ENCODE measurements at regions not wholly inside any gene's neighbourhood (a gene's known extent, or its start where the extent isn't known, plus 50 kb on each side); places are given as distances from the start of the nearest gene placed in this dataset.

GRCh38 chr2:195425328-195425727 is 231.7 kb upstream of the SLC39A10 start:
- H3K4me3 ChIP-seq (ENCODE audit: low read depth, low read length) = no peak overlapping the region
- TF ChIP-seq CTCF (IDR thresholded peaks at IDR 0.05; ENCODE audit: insufficient read depth, low read depth, low read length) = no peak
- DNase-seq (ENCODE audit: low read depth) = no peak

DNA sequence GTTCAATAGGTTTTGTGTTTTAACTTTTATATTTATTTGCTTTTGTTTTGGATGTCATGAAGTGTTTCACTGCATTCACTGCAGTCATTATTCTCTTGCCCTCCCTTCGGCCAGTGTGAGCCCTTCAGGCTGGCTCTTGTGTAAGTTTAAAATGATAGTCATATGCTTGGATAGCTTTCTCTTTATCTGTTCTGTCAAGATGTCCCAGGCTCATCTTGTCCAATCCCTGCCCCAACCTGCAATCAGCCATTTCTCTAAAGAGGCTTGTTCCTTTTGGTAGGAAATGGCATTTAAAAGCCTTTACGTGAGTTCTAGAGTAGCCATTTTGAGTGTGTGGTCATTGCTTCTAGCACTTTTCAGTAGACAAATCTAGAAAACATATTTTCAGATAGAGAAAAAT is 238.0 kb upstream of the SLC39A10 start:
- TF ChIP-seq CTCF (IDR thresholded peaks at IDR 0.05; ENCODE audit: insufficient read depth, low read depth, low read length) = no peak
- no peak overlapping the region for H3K4me3 ChIP-seq (ENCODE audit: low read depth, low read length)

GRCh38 chr2:195414537-195415100 is 242.4 kb upstream of the SLC39A10 start:
- TF ChIP-seq CTCF (IDR thresholded peaks at IDR 0.05; ENCODE audit: insufficient read depth, low read depth, low read length) = no peak
- no peak for DNase-seq (ENCODE audit: low read depth)
- no peak overlapping the region for H3K4me3 ChIP-seq (ENCODE audit: low read depth, low read length)

More for the DNA sequence above, 238.0 kb upstream of the SLC39A10 start:
- DNase-seq (ENCODE audit: low read depth) = no peak

DNA sequence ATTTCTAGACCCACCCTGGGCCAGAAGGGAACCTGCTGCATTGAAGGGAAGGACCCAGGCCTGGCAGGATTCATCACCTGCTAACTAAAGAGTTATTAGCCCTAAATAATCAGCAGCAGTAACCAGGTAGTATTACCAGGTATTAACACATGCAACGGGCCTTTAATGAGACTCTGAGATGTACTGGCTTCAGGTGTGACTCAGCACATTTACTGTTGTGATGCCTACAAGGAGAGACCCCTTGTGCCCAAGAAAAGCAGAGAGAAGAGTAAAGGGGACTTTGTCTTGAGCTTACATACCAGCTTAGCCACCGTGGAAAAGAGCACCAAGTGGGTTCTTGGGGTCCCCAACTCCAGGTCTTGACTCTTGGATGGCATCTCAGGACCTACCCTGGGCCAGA is 243.1 kb upstream of the SLC39A10 start:
- DNase-seq (ENCODE audit: low read depth) = no peak
- no peak overlapping the region for H3K4me3 ChIP-seq (ENCODE audit: low read depth, low read length)
- TF ChIP-seq CTCF (IDR thresholded peaks at IDR 0.05; ENCODE audit: insufficient read depth, low read depth, low read length) = no peak

GRCh38 chr2:195413422-195413821 is 243.6 kb upstream of the SLC39A10 start:
- DNase-seq (ENCODE audit: low read depth) = peak; percentile 71
- no peak overlapping the region for H3K4me3 ChIP-seq (ENCODE audit: low read depth, low read length)
- no peak for TF ChIP-seq CTCF (IDR thresholded peaks at IDR 0.05; ENCODE audit: insufficient read depth, low read depth, low read length)

GRCh38 chr2:195411219-195411687 is 245.8 kb upstream of the SLC39A10 start:
- H3K4me3 ChIP-seq (ENCODE audit: low read depth, low read length) = no peak overlapping the region
- TF ChIP-seq CTCF (IDR thresholded peaks at IDR 0.05; ENCODE audit: insufficient read depth, low read depth, low read length) = no peak
- DNase-seq (ENCODE audit: low read depth) = peak; percentile 58

GRCh38 chr2:195410074-195410671 is 246.9 kb upstream of the SLC39A10 start:
- no peak for TF ChIP-seq CTCF (IDR thresholded peaks at IDR 0.05; ENCODE audit: insufficient read depth, low read depth, low read length)
- no peak for DNase-seq (ENCODE audit: low read depth)
- no peak overlapping the region for H3K4me3 ChIP-seq (ENCODE audit: low read depth, low read length)

Measured in fibroblast of villous mesenchyme (primary cell).